ENCODE measurements at regions not wholly inside any gene's neighbourhood (a gene's known extent, or its start where the extent isn't known, plus 50 kb on each side); places are given as distances from the start of the nearest gene placed in this dataset.

GRCh38 chr6:131433927-131434326 is 139.1 kb upstream of the ARG1 start:
- H4K20me1 ChIP-seq (ENCODE audit: insufficient read depth, low read length): no peaks in the 10 kb centered on the region
- H3K36me3 ChIP-seq (ENCODE audit: insufficient read depth, low read length): no peaks in the 10 kb centered on the region
- no peaks in the 10 kb centered on the region for H3K27me3 ChIP-seq (ENCODE audit: insufficient read depth, low read length)
- H3K4me3 ChIP-seq (ENCODE audit: low read depth, low read length, poor library complexity, severe bottlenecking): no peak overlapping the region
- no peak overlapping the region for H3K4me2 ChIP-seq (ENCODE audit: low read length)
- no peaks in the 10 kb centered on the region for H3K4me1 ChIP-seq (ENCODE audit: insufficient read depth, low read length, severe bottlenecking)
- no peaks in the 10 kb centered on the region for H3K79me2 ChIP-seq (ENCODE audit: insufficient read depth, low read length)
- no peak overlapping the region for H2AFZ ChIP-seq (ENCODE audit: low read length)
- no peaks in the 10 kb centered on the region for H3F3A ChIP-seq (ENCODE audit: insufficient read depth, low read length)
- TF ChIP-seq CTCF (IDR thresholded peaks at IDR 0.05; ENCODE audit: low read length) (no peak), EZH2 (IDR thresholded peaks at IDR 0.05; ENCODE audit: borderline replicate concordance, low read length) (no peak)
- H3K9me2 ChIP-seq (ENCODE audit: low read depth, low read length): no peaks in the 10 kb centered on the region
- H3K9ac ChIP-seq (ENCODE audit: low read length): no peak overlapping the region
- no peaks in the 10 kb centered on the region for H3K9me3 ChIP-seq (ENCODE audit: low read length)
- H3K27ac ChIP-seq (ENCODE audit: low read depth, low read length, poor library complexity, severe bottlenecking): no peak overlapping the region

- Histone ChIP-seq H2AFZ (ENCODE audit: low read length) (no peak overlapping the region), H4K20me1 (ENCODE audit: insufficient read depth, low read length) (no peaks in the 10 kb centered on the region), H3K4me3 (ENCODE audit: low read depth, low read length, poor library complexity, severe bottlenecking) (no peak overlapping the region), H3K4me1 (ENCODE audit: insufficient read depth, low read length, severe bottlenecking) (no peaks in the 10 kb centered on the region), H3K9me3 (ENCODE audit: low read length) (no peaks in the 10 kb centered on the region), H3K79me2 (ENCODE audit: insufficient read depth, low read length) (no peaks in the 10 kb centered on the region), H3F3A (ENCODE audit: insufficient read depth, low read length) (no peaks in the 10 kb centered on the region), H3K9me2 (ENCODE audit: low read depth, low read length) (no peaks in the 10 kb centered on the region), H3K27ac (ENCODE audit: low read depth, low read length, poor library complexity, severe bottlenecking) (no peak overlapping the region), H3K4me2 (ENCODE audit: low read length) (no peak overlapping the region), H3K9ac (ENCODE audit: low read length) (no peak overlapping the region), H3K36me3 (ENCODE audit: insufficient read depth, low read length) (no peaks in the 10 kb centered on the region), H3K27me3 (ENCODE audit: insufficient read depth, low read length) (no peaks in the 10 kb centered on the region)
- TF ChIP-seq CTCF (IDR thresholded peaks at IDR 0.05; ENCODE audit: low read length) (no peak), EZH2 (IDR thresholded peaks at IDR 0.05; ENCODE audit: borderline replicate concordance, low read length) (no peak)
These were observed 136.7 kb upstream of the ARG1 start for GRCh38 chr6:131436358-131436757.

GRCh38 chr6:131443014-131443413 is 130.0 kb upstream of the ARG1 start:
- no peak overlapping the region for H3K9ac ChIP-seq (ENCODE audit: low read length)
- no peaks in the 10 kb centered on the region for H3K36me3 ChIP-seq (ENCODE audit: insufficient read depth, low read length)
- H3K4me2 ChIP-seq (ENCODE audit: low read length): no peak overlapping the region
- no peak overlapping the region for H2AFZ ChIP-seq (ENCODE audit: low read length)
- H3K79me2 ChIP-seq (ENCODE audit: insufficient read depth, low read length): no peaks in the 10 kb centered on the region
- no peaks in the 10 kb centered on the region for H3K9me3 ChIP-seq (ENCODE audit: low read length)
- no peaks in the 10 kb centered on the region for H4K20me1 ChIP-seq (ENCODE audit: insufficient read depth, low read length)
- H3K27ac ChIP-seq (ENCODE audit: low read depth, low read length, poor library complexity, severe bottlenecking): no peak overlapping the region
- no peaks in the 10 kb centered on the region for H3F3A ChIP-seq (ENCODE audit: insufficient read depth, low read length)
- H3K4me1 ChIP-seq (ENCODE audit: insufficient read depth, low read length, severe bottlenecking): no peaks in the 10 kb centered on the region
- no peaks in the 10 kb centered on the region for H3K9me2 ChIP-seq (ENCODE audit: low read depth, low read length)
- no peak overlapping the region for H3K4me3 ChIP-seq (ENCODE audit: low read depth, low read length, poor library complexity, severe bottlenecking)
- H3K27me3 ChIP-seq (ENCODE audit: insufficient read depth, low read length): no peaks in the 10 kb centered on the region
- TF ChIP-seq CTCF (IDR thresholded peaks at IDR 0.05; ENCODE audit: low read length) (no peak), EZH2 (IDR thresholded peaks at IDR 0.05; ENCODE audit: borderline replicate concordance, low read length) (no peak)

Data from OCI-LY1 (cell line).